SK-N-SH (cell line): ENCODE measurements at regions not wholly inside any gene's neighbourhood (a gene's known extent, or its start where the extent isn't known, plus 50 kb on each side); places are given as distances from the start of the nearest gene placed in this dataset.

ENCODE experiments used
- CTCF ChIA-PET: fragments of 300-600, 350-600 bp; formaldehyde crosslinking; extraction: SDS; loops from one replicate; lab custom pipeline; 2021; lab: Yijun Ruan, JAX
- POLR2A ChIA-PET: fragments of 350-600 bp; sonication (Branson Sonifier 250); formaldehyde crosslinking; extraction: SDS; loops from one replicate; lab custom pipeline; 2020; ENCODE audit warnings: antibody characterized with exemption, inconsistent platforms; lab: Yijun Ruan, JAX
- DNase-seq: peaks from one replicate; pipeline ENCODE4 v3.0.0; 2012
- H2AFZ ChIP-seq: fragments of 200-600 bp; sonication (generic); 2 replicates; pipeline ENCODE4 v1.8.1; 2016; ENCODE audit warnings: antibody characterized with exemption, mild to moderate bottlenecking, low read depth
- H3F3A ChIP-seq: fragments of 200-600 bp; sonication (generic); replicated peaks from 2 replicates; pipeline ENCODE3; 2016; ENCODE audit warnings: antibody characterized with exemption, mild to moderate bottlenecking; ENCODE audit not compliant: insufficient read depth
- H3K27ac ChIP-seq, 2 experiments: fragments of 200-500 bp in 1 of 2; fragments of 200-600 bp in 1 of 2; sonication (Bioruptor generic) in 1 of 2; sonication (generic), shearing (Covaris generic) in 1 of 2; 2 replicates each; pipeline versions ENCODE4 v1.5.1 to v1.6.1; 2014 to 2016; ENCODE audit warnings: low read depth in 2 of 2, inconsistent platforms in 1 of 2, low read length in 1 of 2, mild to moderate bottlenecking in 1 of 2, mixed read lengths in 1 of 2
- H3K27me3 ChIP-seq: fragments of 200-600 bp; sonication (generic), shearing (Covaris generic); 2 replicates; pipeline ENCODE4 v1.6.1; 2016; ENCODE audit warnings: mixed run types; ENCODE audit not compliant: insufficient read depth
- H3K36me3 ChIP-seq, 2 experiments: fragments of 200-500 bp in 1 of 2; fragments of 200-600 bp in 1 of 2; sonication (Bioruptor generic) in 1 of 2; sonication (generic) in 1 of 2; replicated peaks in 1 of 2; 2 replicates each; pipeline versions ENCODE3 to v1.5.1; 2014 to 2016; ENCODE audit warnings: low read length in 1 of 2, mild to moderate bottlenecking in 1 of 2; ENCODE audit not compliant: insufficient read depth in 2 of 2, control insufficient read depth in 1 of 2
- H3K4me1 ChIP-seq, 2 experiments: fragments of 200-500 bp in 1 of 2; fragments of 200-600 bp in 1 of 2; sonication (Bioruptor generic) in 1 of 2; sonication (generic), shearing (Covaris generic) in 1 of 2; 2 replicates each; pipeline versions ENCODE4 v1.5.1 to v1.6.1; 2014 to 2016; ENCODE audit warnings: low read depth in 1 of 2, low read length in 1 of 2, mixed run types in 1 of 2; ENCODE audit not compliant: insufficient read depth in 2 of 2, control insufficient read depth in 1 of 2
- H3K4me2 ChIP-seq: fragments of 200-600 bp; sonication (generic), shearing (Covaris generic); 2 replicates; pipeline ENCODE4 v1.6.1; 2017; ENCODE audit warnings: mixed run types
- H3K4me3 ChIP-seq, 2 experiments: fragments of 200-500 bp in 1 of 2; fragments of 200-600 bp in 1 of 2; sonication (Bioruptor generic) in 1 of 2; sonication (generic), shearing (Covaris generic) in 1 of 2; 2 replicates each; pipeline versions ENCODE4 v1.5.1 to v1.8.1; 2014 to 2016; ENCODE audit warnings: low read depth in 2 of 2, inconsistent platforms in 1 of 2, low read length in 1 of 2, mild to moderate bottlenecking in 1 of 2, mixed read lengths in 1 of 2, moderate library complexity in 1 of 2
- H3K79me2 ChIP-seq: fragments of 200-600 bp; sonication (generic); 2 replicates; pipeline ENCODE4 v1.8.1; 2017; ENCODE audit warnings: mild to moderate bottlenecking; ENCODE audit not compliant: insufficient read depth
- H3K9ac ChIP-seq: fragments of 200-600 bp; sonication (generic); 2 replicates; pipeline ENCODE4 v1.6.1; 2017; ENCODE audit warnings: mixed run types
- H3K9me2 ChIP-seq: fragments of 200-600 bp; sonication (generic); 2 replicates; pipeline ENCODE4 v1.6.1; 2017; ENCODE audit warnings: mixed run types
- H3K9me3 ChIP-seq: fragments of 200-600 bp; sonication (generic); 2 replicates; pipeline ENCODE4 v1.6.1; 2017; ENCODE audit warnings: mixed run types, mild to moderate bottlenecking, moderate library complexity
- H4K20me1 ChIP-seq: fragments of 200-600 bp; sonication (generic); 2 replicates; pipeline ENCODE4 v1.6.1; 2017; ENCODE audit warnings: mild to moderate bottlenecking, mixed run types; ENCODE audit not compliant: insufficient read depth
- CHD2 ChIP-seq: fragments of 150-350 bp; IDR thresholded peaks from 2 replicates; pipeline ENCODE4 v1.6.1; 2018; ENCODE audit warnings: low read length; ENCODE audit not compliant: partially characterized antibody
- EZH2phosphoT487 ChIP-seq: fragments of 200-600 bp; sonication (generic); IDR thresholded peaks from 2 replicates; pipeline ENCODE4 v1.6.1; 2017; ENCODE audit warnings: low read depth, mixed run types, mild to moderate bottlenecking, antibody characterized with exemption, moderate library complexity, borderline replicate concordance
- FOXJ3 ChIP-seq: sonication (generic); formaldehyde crosslinking; IDR thresholded peaks from 2 replicates; pipeline ENCODE4 v1.5.1; 2020; ENCODE audit warnings: mild to moderate bottlenecking, missing genetic modification reagents
- FOXM1 ChIP-seq: IDR thresholded peaks from 2 replicates; pipeline ENCODE4 v1.4.0; 2012; ENCODE audit warnings: low read depth, mild to moderate bottlenecking
- JUND ChIP-seq: IDR thresholded peaks from 2 replicates; pipeline ENCODE4 v1.4.0; 2012
- MEF2A ChIP-seq: IDR thresholded peaks from 2 replicates; pipeline ENCODE4 v1.4.0; 2012; ENCODE audit warnings: low read depth, borderline replicate concordance
- NFIC ChIP-seq: IDR thresholded peaks from 2 replicates; pipeline ENCODE4 v1.4.0; 2012; ENCODE audit warnings: borderline replicate concordance
- RAD21 ChIP-seq: IDR thresholded peaks from 2 replicates; pipeline ENCODE4 v1.6.1; 2012; ENCODE audit warnings: mild to moderate bottlenecking, low read length
- RCOR1 ChIP-seq: fragments of 150-350 bp; IDR thresholded peaks from 2 replicates; pipeline ENCODE4 v1.6.1; 2017; ENCODE audit warnings: antibody characterized with exemption, low read length
- REST ChIP-seq: IDR thresholded peaks from 2 replicates; pipeline ENCODE4 v1.6.1; 2012; ENCODE audit warnings: mild to moderate bottlenecking, low read depth, low read length, moderate library complexity
- RXRA ChIP-seq: IDR thresholded peaks from 2 replicates; pipeline ENCODE4 v1.4.0; 2012; ENCODE audit warnings: low read depth, mild to moderate bottlenecking, borderline replicate concordance
- SMC3 ChIP-seq: IDR thresholded peaks from 2 replicates; pipeline ENCODE4 v1.6.1; 2012; ENCODE audit warnings: low read depth, low read length, improper control_type of control experiment
- TAF1 ChIP-seq: IDR thresholded peaks from 2 replicates; pipeline ENCODE4 v1.6.1; 2012; ENCODE audit warnings: low read depth, mild to moderate bottlenecking, low read length, moderate library complexity, borderline replicate concordance
- TCF12 ChIP-seq: IDR thresholded peaks from 2 replicates; pipeline ENCODE4 v1.4.0; 2012
- TEAD4 ChIP-seq: IDR thresholded peaks from 2 replicates; pipeline ENCODE4 v1.4.0; 2012; ENCODE audit warnings: mild to moderate bottlenecking, borderline replicate concordance; ENCODE audit not compliant: insufficient read depth
- USF1 ChIP-seq: IDR thresholded peaks from 2 replicates; pipeline ENCODE4 v1.4.0; 2012; ENCODE audit warnings: low read depth, borderline replicate concordance
- USF2 ChIP-seq: fragments of 150-350 bp; IDR thresholded peaks from 2 replicates; pipeline ENCODE4 v1.6.1; 2017; ENCODE audit warnings: antibody characterized with exemption, low read length, low read depth, borderline replicate concordance
- YY1 ChIP-seq: IDR thresholded peaks from 2 replicates; pipeline ENCODE4 v1.4.0; 2012; ENCODE audit warnings: low read depth, mild to moderate bottlenecking
- WGBS: methylation state at CpG from one replicate; pipeline ENCODE4 v1.1.6; 2017; ENCODE audit warnings: low lambda C conversion rate; 5-methylcytosine and 5-hydroxymethylcytosine counted together
- TF ChIP-seq, protein P1 (sequence below): fragments of 200-600 bp; sonication (generic); IDR thresholded peaks from 2 replicates; pipeline ENCODE4 v1.6.1; 2017; ENCODE audit warnings: antibody characterized with exemption, mild to moderate bottlenecking, moderate library complexity
- TF ChIP-seq, protein P2 (sequence below): fragments of 150-350 bp; IDR thresholded peaks from 2 replicates; pipeline ENCODE4 v1.6.1; 2016; ENCODE audit warnings: mild to moderate bottlenecking, low read depth, low read length

GRCh38 chrX:95678679-95679078, 1006.0 kb upstream of the DIAPH2 start:
- H3K9me3 ChIP-seq, result no peaks in the 10 kb centered on the region
- no peaks in the 10 kb centered on the region for H4K20me1 ChIP-seq
- POLR2A ChIA-PET, result no interaction called here
- TF ChIP-seq YY1 (no peak), RAD21 (no peak), USF1 (no peak), REST (no peak), TAF1 (no peak), SMC3 (no peak), JUND (no peak), MEF2A (no peak), TEAD4 (no peak), RXRA (no peak), EZH2phosphoT487 (no peak), USF2 (no peak), FOXM1 (no peak), NFIC (no peak), TCF12 (no peak), FOXJ3 (no peak), RCOR1 (no peak), CHD2 (no peak)
- TF ChIP-seq, protein P1, sequence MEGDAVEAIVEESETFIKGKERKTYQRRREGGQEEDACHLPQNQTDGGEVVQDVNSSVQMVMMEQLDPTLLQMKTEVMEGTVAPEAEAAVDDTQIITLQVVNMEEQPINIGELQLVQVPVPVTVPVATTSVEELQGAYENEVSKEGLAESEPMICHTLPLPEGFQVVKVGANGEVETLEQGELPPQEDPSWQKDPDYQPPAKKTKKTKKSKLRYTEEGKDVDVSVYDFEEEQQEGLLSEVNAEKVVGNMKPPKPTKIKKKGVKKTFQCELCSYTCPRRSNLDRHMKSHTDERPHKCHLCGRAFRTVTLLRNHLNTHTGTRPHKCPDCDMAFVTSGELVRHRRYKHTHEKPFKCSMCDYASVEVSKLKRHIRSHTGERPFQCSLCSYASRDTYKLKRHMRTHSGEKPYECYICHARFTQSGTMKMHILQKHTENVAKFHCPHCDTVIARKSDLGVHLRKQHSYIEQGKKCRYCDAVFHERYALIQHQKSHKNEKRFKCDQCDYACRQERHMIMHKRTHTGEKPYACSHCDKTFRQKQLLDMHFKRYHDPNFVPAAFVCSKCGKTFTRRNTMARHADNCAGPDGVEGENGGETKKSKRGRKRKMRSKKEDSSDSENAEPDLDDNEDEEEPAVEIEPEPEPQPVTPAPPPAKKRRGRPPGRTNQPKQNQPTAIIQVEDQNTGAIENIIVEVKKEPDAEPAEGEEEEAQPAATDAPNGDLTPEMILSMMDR, result no peak
- TF ChIP-seq, protein P2, sequence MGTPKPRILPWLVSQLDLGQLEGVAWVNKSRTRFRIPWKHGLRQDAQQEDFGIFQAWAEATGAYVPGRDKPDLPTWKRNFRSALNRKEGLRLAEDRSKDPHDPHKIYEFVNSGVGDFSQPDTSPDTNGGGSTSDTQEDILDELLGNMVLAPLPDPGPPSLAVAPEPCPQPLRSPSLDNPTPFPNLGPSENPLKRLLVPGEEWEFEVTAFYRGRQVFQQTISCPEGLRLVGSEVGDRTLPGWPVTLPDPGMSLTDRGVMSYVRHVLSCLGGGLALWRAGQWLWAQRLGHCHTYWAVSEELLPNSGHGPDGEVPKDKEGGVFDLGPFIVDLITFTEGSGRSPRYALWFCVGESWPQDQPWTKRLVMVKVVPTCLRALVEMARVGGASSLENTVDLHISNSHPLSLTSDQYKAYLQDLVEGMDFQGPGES, result no peak
- H3K27me3 ChIP-seq, result no peaks in the 10 kb centered on the region
- H3K4me1 ChIP-seq, result no peaks in the 10 kb centered on the region
- 10% methylated on average over 4 of the region's 4 CpGs for WGBS
- H3K79me2 ChIP-seq, result no peaks in the 10 kb centered on the region
- no peak for DNase-seq
- no peak overlapping the region for H3K9ac ChIP-seq
- H2AFZ ChIP-seq, result no peak overlapping the region
- H3K36me3 ChIP-seq, result no peaks in the 10 kb centered on the region
- H3K27ac ChIP-seq, result no peak overlapping the region
- CTCF ChIA-PET, result no interaction called here
- H3F3A ChIP-seq, result no peaks in the 10 kb centered on the region
- no peak overlapping the region for H3K4me2 ChIP-seq
- H3K4me3 ChIP-seq, result no peak overlapping the region
- H3K9me2 ChIP-seq, result no peaks in the 10 kb centered on the region
